ENCODE measurements at regions not wholly inside any gene's neighbourhood (a gene's known extent, or its start where the extent isn't known, plus 50 kb on each side); places are given as distances from the start of the nearest gene placed in this dataset.
"Not testable (repeated sequence)": the region's sequence is repeated elsewhere in the genome, so short reads cannot be mapped to it uniquely, and the experiment has no call there.

GRCh38 chr1:54475357-54475881 lies 69.2 kb upstream of the SSBP3 start:
- Histone ChIP-seq H3K36me3 (ENCODE audit: control insufficient read depth, insufficient read depth, low read length) (no peaks in the 10 kb centered on the region), H3K27ac (ENCODE audit: low read depth, low read length) (peak overlapping the region; percentile 79), H3K4me3 (ENCODE audit: low read length) (no peak overlapping the region)

GRCh38 chr1:54474310-54475251 lies 68.4 kb upstream of the SSBP3 start:
- H3K4me1 Mint-ChIP-seq = peaks cover 47% of the 10 kb centered on the region
- H3K4me3 ChIP-seq (ENCODE audit: low read length) = no peak overlapping the region
- 13 to 17% methylated on average over 3 to 47 of the region's 47 CpGs for WGBS, 2 experiments (ENCODE audit: insufficient coverage in 1 of 2, insufficient read length in 1 of 2)

More at GRCh38 chr1:54475357-54475881, 69.2 kb upstream of the SSBP3 start:
- Mint-ChIP-seq H3K4me1 (peaks cover 56% of the 10 kb centered on the region), H3K27me3 (ENCODE audit: insufficient read depth) (peaks cover 22% of the 10 kb centered on the region), H3K36me3 (ENCODE audit: low read depth) (no peaks in the 10 kb centered on the region), H3K4me3 (peak overlapping the region; percentile 49), H3K9me3 (no peaks in the 10 kb centered on the region), H3K27ac (no peak overlapping the region)
- peak; percentile 78 for DNase-seq
- no peak for TF ChIP-seq CTCF (conservative IDR thresholded peaks at IDR 0.05)
- Histone ChIP-seq H3K9ac (ENCODE audit: extremely low read depth, low read length, poor library complexity, severe bottlenecking) (no peak overlapping the region), H3K27me3 (ENCODE audit: control insufficient read depth, insufficient read depth, low read length, poor library complexity, severe bottlenecking) (no peaks in the 10 kb centered on the region), H3K4me1 (ENCODE audit: control insufficient read depth, insufficient read depth, low read length) (peaks cover 38% of the 10 kb centered on the region), H3K9me3 (ENCODE audit: control insufficient read depth, low read length) (no peaks in the 10 kb centered on the region)
- WGBS, 2 experiments (ENCODE audit: insufficient coverage in 1 of 2, insufficient read length in 1 of 2) = 45 to 56% methylated on average over 7 to 19 of the region's 21 CpGs

GRCh38 chr1:54471588-54471987 lies 65.4 kb upstream of the SSBP3 start:
- Histone ChIP-seq H3K27ac (ENCODE audit: low read depth, low read length) (no peak overlapping the region), H3K4me3 (ENCODE audit: low read length) (no peak overlapping the region), H3K27me3 (ENCODE audit: control insufficient read depth, insufficient read depth, low read length, poor library complexity, severe bottlenecking) (no peaks in the 10 kb centered on the region), H3K4me1 (ENCODE audit: control insufficient read depth, insufficient read depth, low read length) (peaks cover 20% of the 10 kb centered on the region), H3K9me3 (ENCODE audit: control insufficient read depth, low read length) (no peaks in the 10 kb centered on the region), H3K36me3 (ENCODE audit: control insufficient read depth, insufficient read depth, low read length) (no peaks in the 10 kb centered on the region), H3K9ac (ENCODE audit: extremely low read depth, low read length, poor library complexity, severe bottlenecking) (no peak overlapping the region)
- Mint-ChIP-seq H3K27me3 (ENCODE audit: insufficient read depth) (peaks cover 19% of the 10 kb centered on the region), H3K4me1 (peaks cover 36% of the 10 kb centered on the region), H3K27ac (peak overlapping the region; percentile 49), H3K4me3 (no peak overlapping the region), H3K9me3 (peaks cover 9% of the 10 kb centered on the region), H3K36me3 (ENCODE audit: low read depth) (peaks cover 1% of the 10 kb centered on the region)
- no peak for DNase-seq
- TF ChIP-seq CTCF (conservative IDR thresholded peaks at IDR 0.05) = no peak
- 77 to 88% methylated on average over 3 to 7 of the region's 7 CpGs for WGBS, 2 experiments (ENCODE audit: insufficient coverage in 1 of 2, insufficient read length in 1 of 2)

More at GRCh38 chr1:54474310-54475251, 68.4 kb upstream of the SSBP3 start:
- H3K27ac ChIP-seq (ENCODE audit: low read depth, low read length) = peak overlapping the region; percentile 79
- Mint-ChIP-seq H3K9me3 (no peaks in the 10 kb centered on the region), H3K27ac (peak overlapping the region; percentile 79), H3K27me3 (ENCODE audit: insufficient read depth) (peaks cover 22% of the 10 kb centered on the region), H3K4me3 (peak overlapping the region; percentile 49), H3K36me3 (ENCODE audit: low read depth) (no peaks in the 10 kb centered on the region)
- TF ChIP-seq CTCF (conservative IDR thresholded peaks at IDR 0.05) = no peak
- H3K9me3 ChIP-seq (ENCODE audit: control insufficient read depth, low read length) = no peaks in the 10 kb centered on the region
- no peak overlapping the region for H3K9ac ChIP-seq (ENCODE audit: extremely low read depth, low read length, poor library complexity, severe bottlenecking)
- DNase-seq = peak; percentile 81
- H3K27me3 ChIP-seq (ENCODE audit: control insufficient read depth, insufficient read depth, low read length, poor library complexity, severe bottlenecking) = no peaks in the 10 kb centered on the region
- peaks cover 32% of the 10 kb centered on the region for H3K4me1 ChIP-seq (ENCODE audit: control insufficient read depth, insufficient read depth, low read length)
- H3K36me3 ChIP-seq (ENCODE audit: control insufficient read depth, insufficient read depth, low read length) = no peaks in the 10 kb centered on the region

- DNase-seq; H3K9me3 ChIP-seq (ENCODE audit: control insufficient read depth, low read length); H3K27ac ChIP-seq (ENCODE audit: low read depth, low read length); H3K27me3 ChIP-seq (ENCODE audit: control insufficient read depth, insufficient read depth, low read length, poor library complexity, severe bottlenecking); H3K4me3 Mint-ChIP-seq; H3K36me3 ChIP-seq (ENCODE audit: control insufficient read depth, insufficient read depth, low read length); H3K27ac Mint-ChIP-seq; H3K9me3 Mint-ChIP-seq; H3K9ac ChIP-seq (ENCODE audit: extremely low read depth, low read length, poor library complexity, severe bottlenecking); H3K4me3 ChIP-seq (ENCODE audit: low read length); H3K36me3 Mint-ChIP-seq (ENCODE audit: low read depth): not testable (repeated sequence)
- 80 to 89% methylated on average over 1 to 2 of the region's 2 CpGs for WGBS, 2 experiments (ENCODE audit: insufficient coverage in 1 of 2, insufficient read length in 1 of 2)
- H3K4me1 Mint-ChIP-seq = peaks cover 35% of the 10 kb centered on the region
- H3K27me3 Mint-ChIP-seq (ENCODE audit: insufficient read depth) = peaks cover 19% of the 10 kb centered on the region
- peaks cover 13% of the 10 kb centered on the region for H3K4me1 ChIP-seq (ENCODE audit: control insufficient read depth, insufficient read depth, low read length)
Measured at GRCh38 chr1:54469444-54469843, 63.2 kb upstream of the SSBP3 start.

Data from endodermal cell (in vitro differentiated cells).